ENCODE measurements at regions not wholly inside any gene's neighbourhood (a gene's known extent, or its start where the extent isn't known, plus 50 kb on each side); places are given as distances from the start of the nearest gene placed in this dataset.

GRCh38 chr4:111864066-111864465 lies 281.2 kb upstream of the FAM241A start:
- DNase-seq (ENCODE audit: low read depth) = no peak

DNA sequence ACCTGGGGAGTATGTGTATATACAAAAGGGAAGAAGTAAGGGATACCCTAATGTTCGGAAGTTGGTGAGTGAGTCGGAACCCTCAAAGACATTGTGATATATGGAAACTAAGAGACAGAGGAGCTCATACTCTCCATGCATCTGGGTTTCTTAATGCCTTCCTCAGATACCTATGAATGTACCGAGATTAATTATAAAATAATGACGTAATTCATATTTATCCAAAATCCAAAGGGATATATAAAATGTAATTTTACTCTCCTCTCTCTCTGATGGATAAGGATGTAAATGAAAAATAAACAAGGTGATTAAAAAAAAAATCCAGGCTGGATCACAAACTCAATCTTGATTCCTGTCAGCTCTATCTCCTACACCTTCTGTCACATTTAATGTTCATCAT lies 275.9 kb upstream of the FAM241A start:
- no peak for DNase-seq (ENCODE audit: low read depth)

DNA sequence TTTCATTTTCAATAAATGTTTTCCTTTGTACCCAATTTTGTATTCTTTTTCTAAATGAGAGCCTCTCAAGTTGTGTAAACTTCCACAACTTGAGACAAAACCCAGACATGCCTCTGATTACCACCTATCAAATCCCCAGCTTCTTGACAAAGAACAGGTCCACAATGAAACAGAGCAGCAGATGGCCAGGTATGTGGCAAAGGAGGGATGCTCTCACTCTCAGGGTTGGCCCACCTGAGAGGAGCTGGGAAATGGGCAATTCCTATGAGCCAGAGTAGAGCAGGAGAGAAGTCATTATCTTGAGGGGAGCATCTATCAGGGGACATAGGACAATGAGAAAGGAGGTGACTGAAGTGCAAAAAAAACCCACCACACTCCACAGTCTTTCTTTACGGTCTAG lies 273.5 kb upstream of the FAM241A start:
- no peak for DNase-seq (ENCODE audit: low read depth)

DNA sequence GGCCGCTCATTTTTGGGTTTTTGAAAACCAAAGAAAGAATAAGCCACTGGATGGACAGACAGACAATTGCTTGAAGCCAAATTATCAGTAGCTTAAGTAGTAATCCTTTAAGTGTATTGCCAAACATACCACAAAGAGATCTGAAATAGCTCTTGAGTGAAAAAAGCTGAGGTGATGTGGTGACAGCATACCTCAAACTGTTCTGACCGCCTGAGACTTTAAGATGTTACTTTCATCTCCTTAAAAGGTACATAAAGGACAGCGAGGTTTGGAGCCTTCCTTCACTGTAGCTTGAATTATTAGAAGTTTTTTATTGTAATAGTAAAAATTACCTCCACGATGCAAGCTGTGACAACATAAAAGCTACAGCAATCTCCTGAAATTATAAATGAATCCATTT lies 271.5 kb upstream of the FAM241A start:
- no peak for DNase-seq (ENCODE audit: low read depth)

DNA sequence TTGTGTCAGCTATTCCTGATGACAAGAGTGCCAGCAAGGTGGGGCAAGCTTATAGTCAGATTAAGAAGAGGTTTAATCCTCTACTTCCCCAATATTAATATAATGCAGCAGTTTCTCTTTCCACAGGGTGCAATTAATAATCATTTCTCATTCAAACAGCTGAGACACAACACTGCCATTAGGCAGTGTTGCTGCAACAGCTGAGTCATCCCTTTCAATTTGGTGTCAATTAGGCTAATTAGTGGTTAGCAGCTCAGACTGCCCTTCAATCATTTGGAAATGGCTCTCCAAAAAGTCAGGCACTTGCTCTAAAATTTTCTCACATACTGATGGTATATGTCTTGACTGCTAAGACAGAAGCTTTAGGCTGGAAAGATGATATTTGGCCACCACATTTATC lies 265.7 kb upstream of the FAM241A start:
- no peak for DNase-seq (ENCODE audit: low read depth)

DNA sequence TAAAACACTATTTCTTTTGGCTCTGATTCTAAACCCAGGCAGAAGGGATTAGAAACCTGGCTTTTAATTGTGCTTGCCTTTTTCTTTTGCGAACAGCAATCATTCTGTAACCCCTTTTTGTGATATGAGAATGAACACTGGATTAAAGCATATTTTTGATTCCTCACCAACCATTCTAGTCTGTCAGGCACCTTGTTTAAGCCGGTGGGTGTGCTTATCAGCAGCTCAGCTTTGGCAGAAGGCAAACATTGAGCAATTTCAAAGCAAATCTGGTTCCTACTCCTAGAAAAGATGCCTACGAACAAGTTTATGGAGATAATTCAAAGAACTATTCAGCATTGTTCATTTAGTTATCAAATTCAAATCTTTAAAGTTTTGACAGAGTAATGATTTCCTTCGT lies 265.1 kb upstream of the FAM241A start:
- no peak for DNase-seq (ENCODE audit: low read depth)

- peak; percentile 22 for DNase-seq (ENCODE audit: low read depth)
These were observed 261.7 kb upstream of the FAM241A start for GRCh38 chr4:111883557-111883999.

DNA sequence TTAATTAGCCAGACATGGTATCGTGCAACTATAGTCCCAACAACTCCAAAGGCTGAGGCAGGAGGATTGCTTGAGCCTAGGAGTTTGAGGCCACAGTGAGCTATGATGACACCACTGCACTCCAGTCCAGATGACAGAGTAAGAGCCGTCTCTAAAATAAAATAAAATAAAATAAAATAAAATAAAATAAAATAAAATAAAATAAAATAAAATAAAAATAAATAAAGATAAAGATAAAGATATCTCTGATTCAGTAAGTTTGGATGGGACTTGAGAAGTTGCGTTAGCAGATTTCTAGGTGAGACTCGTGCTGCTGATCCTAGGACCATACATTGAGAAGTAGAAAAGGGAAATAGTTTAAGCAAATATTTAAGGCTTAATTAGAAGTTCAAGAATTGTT lies 254.8 kb upstream of the FAM241A start:
- no peak for DNase-seq (ENCODE audit: low read depth)

- DNase-seq (ENCODE audit: low read depth) = no peak
These were observed 239.7 kb upstream of the FAM241A start for GRCh38 chr4:111905511-111905910.

- no peak for DNase-seq (ENCODE audit: low read depth)
These were observed 225.6 kb upstream of the FAM241A start for GRCh38 chr4:111919639-111920038.

GRCh38 chr4:111921714-111922113 lies 223.5 kb upstream of the FAM241A start:
- DNase-seq (ENCODE audit: low read depth) = no peak

DNA sequence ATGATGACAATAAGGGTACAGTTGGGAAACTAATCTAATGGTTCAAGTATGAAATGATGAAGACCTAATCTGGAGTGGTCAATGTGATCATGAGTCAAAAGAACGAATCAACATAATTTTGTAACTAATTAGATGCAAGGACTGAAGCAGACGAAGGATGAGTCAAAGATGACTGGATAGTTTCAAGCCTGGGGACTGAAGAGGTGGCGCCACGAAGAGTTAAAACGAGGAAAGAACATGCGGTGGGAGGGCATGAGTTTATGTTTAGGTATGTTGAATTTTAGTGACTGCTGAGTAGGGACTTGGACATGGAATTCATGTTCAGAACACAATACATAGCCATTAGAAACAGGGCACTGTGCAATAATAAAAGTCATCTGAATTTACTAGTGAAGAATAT lies 221.5 kb upstream of the FAM241A start:
- no peak for DNase-seq (ENCODE audit: low read depth)

GRCh38 chr4:111924696-111925095 lies 220.6 kb upstream of the FAM241A start:
- no peak for DNase-seq (ENCODE audit: low read depth)

GRCh38 chr4:111930659-111931058 lies 214.6 kb upstream of the FAM241A start:
- no peak for DNase-seq (ENCODE audit: low read depth)

GRCh38 chr4:111933703-111934102 lies 211.6 kb upstream of the FAM241A start:
- no peak for DNase-seq (ENCODE audit: low read depth)

- DNase-seq (ENCODE audit: low read depth) = no peak
These were observed 210.9 kb upstream of the FAM241A start for GRCh38 chr4:111934314-111934713.

GRCh38 chr4:111937368-111937767 lies 207.9 kb upstream of the FAM241A start:
- DNase-seq (ENCODE audit: low read depth) = peak; percentile 53

- DNase-seq (ENCODE audit: low read depth) = no peak
These were observed 203.3 kb upstream of the FAM241A start for GRCh38 chr4:111941957-111942356.

- DNase-seq (ENCODE audit: low read depth) = peak; percentile 41
These were observed 201.5 kb upstream of the FAM241A start for GRCh38 chr4:111943796-111944203.

- peak; percentile 9 for DNase-seq (ENCODE audit: low read depth)
These were observed 200.2 kb upstream of the FAM241A start for GRCh38 chr4:111945014-111945413.

- no peak for DNase-seq (ENCODE audit: low read depth)
These were observed 198.5 kb upstream of the FAM241A start for GRCh38 chr4:111946800-111947199.

GRCh38 chr4:111952688-111953087 lies 192.6 kb upstream of the FAM241A start:
- no peak for DNase-seq (ENCODE audit: low read depth)

DNA sequence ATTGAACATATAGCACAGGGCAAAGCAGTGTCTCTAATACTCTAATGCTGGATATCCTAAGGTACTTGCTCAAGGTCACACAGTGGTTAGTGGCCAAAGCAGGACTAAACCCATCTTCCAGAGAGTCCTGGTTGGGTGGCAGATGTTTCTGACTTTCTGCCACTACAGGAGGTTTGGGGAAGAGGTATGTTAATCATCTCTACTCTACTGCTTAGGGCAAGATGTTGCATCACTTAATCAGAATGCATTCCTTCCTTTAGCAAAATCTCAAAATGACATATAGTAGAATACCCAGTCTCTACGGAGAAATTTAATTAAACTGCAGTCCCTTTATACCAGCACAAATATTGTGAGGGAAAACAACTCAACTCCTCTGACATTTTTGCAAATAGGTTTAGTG lies 190.7 kb upstream of the FAM241A start:
- no peak for DNase-seq (ENCODE audit: low read depth)

- DNase-seq (ENCODE audit: low read depth) = no peak
These were observed 190.3 kb upstream of the FAM241A start for GRCh38 chr4:111955001-111955400.

- DNase-seq (ENCODE audit: low read depth) = no peak
These were observed 188.1 kb upstream of the FAM241A start for GRCh38 chr4:111957116-111957515.

All from renal cortical epithelial cell (primary cell).